ENCODE measurements at regions not wholly inside any gene's neighbourhood (a gene's known extent, or its start where the extent isn't known, plus 50 kb on each side); places are given as distances from the start of the nearest gene placed in this dataset.

DNA sequence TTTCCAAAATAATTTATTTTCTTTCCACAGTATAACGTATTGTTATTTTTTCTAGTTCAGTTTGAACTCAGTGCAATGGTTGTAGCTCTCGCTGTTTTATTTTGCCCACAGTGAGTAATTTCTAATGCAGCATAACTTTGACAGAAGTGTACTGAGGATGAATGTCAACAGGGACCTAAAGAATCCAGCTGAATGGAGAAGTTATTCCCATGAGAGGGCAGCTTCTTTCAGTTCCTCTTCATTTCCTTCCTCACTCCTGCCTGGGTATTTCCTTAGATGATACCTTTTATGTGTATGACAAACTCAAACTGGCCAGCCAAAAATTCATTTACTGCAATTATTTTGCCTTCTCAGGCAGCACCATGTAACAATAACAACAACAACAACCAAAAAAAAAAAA is 1223.1 kb upstream of the ZEB2 start:
- TF ChIP-seq CTCF (IDR thresholded peaks at IDR 0.05) (no peak), POLR2AphosphoS5 (IDR thresholded peaks at IDR 0.05) (no peak)
